ENCODE measurements at regions not wholly inside any gene's neighbourhood (a gene's known extent, or its start where the extent isn't known, plus 50 kb on each side); places are given as distances from the start of the nearest gene placed in this dataset.

- Mint-ChIP-seq H3K4me1 (ENCODE audit: unreplicated experiment) (no peaks in the 10 kb centered on the region), H3K36me3 (ENCODE audit: unreplicated experiment) (no peaks in the 10 kb centered on the region), H3K4me3 (ENCODE audit: unreplicated experiment) (no peak overlapping the region), H3K27me3 (ENCODE audit: unreplicated experiment) (no peaks in the 10 kb centered on the region), H3K27ac (ENCODE audit: unreplicated experiment) (no peak overlapping the region), H3K9me3 (ENCODE audit: unreplicated experiment) (peaks cover 5% of the 10 kb centered on the region)
- DNase-seq (ENCODE audit: extremely low spot score, unreplicated experiment) = no peak
- no peak for TF ChIP-seq CTCF (IDR thresholded peaks at IDR 0.05)
Measured at GRCh38 chr16:63169100-63169499, 1132.9 kb upstream of the CDH8 start.

- H3K36me3 Mint-ChIP-seq (ENCODE audit: unreplicated experiment) = no peaks in the 10 kb centered on the region
- TF ChIP-seq CTCF (IDR thresholded peaks at IDR 0.05) = no peak
- H3K4me3 Mint-ChIP-seq (ENCODE audit: unreplicated experiment) = no peak overlapping the region
- H3K27ac Mint-ChIP-seq (ENCODE audit: unreplicated experiment) = no peak overlapping the region
- no peak for DNase-seq (ENCODE audit: extremely low spot score, unreplicated experiment)
- H3K27me3 Mint-ChIP-seq (ENCODE audit: unreplicated experiment) = no peaks in the 10 kb centered on the region
- H3K9me3 Mint-ChIP-seq (ENCODE audit: unreplicated experiment) = peaks cover 26% of the 10 kb centered on the region
- no peaks in the 10 kb centered on the region for H3K4me1 Mint-ChIP-seq (ENCODE audit: unreplicated experiment)
Measured at GRCh38 chr16:63157818-63158217, 1121.6 kb upstream of the CDH8 start.

GRCh38 chr16:63146251-63146650, 1110.0 kb upstream of the CDH8 start:
- no peak overlapping the region for H3K27ac Mint-ChIP-seq (ENCODE audit: unreplicated experiment)
- H3K36me3 Mint-ChIP-seq (ENCODE audit: unreplicated experiment) = no peaks in the 10 kb centered on the region
- no peaks in the 10 kb centered on the region for H3K27me3 Mint-ChIP-seq (ENCODE audit: unreplicated experiment)
- TF ChIP-seq CTCF (IDR thresholded peaks at IDR 0.05) = no peak
- H3K9me3 Mint-ChIP-seq (ENCODE audit: unreplicated experiment) = no peaks in the 10 kb centered on the region
- H3K4me3 Mint-ChIP-seq (ENCODE audit: unreplicated experiment) = no peak overlapping the region
- DNase-seq (ENCODE audit: extremely low spot score, unreplicated experiment) = no peak
- no peaks in the 10 kb centered on the region for H3K4me1 Mint-ChIP-seq (ENCODE audit: unreplicated experiment)

GRCh38 chr16:63145411-63145810, 1109.2 kb upstream of the CDH8 start:
- TF ChIP-seq CTCF (IDR thresholded peaks at IDR 0.05) = no peak
- no peaks in the 10 kb centered on the region for H3K9me3 Mint-ChIP-seq (ENCODE audit: unreplicated experiment)
- no peaks in the 10 kb centered on the region for H3K36me3 Mint-ChIP-seq (ENCODE audit: unreplicated experiment)

GRCh38 chr16:63135069-63135468, 1098.8 kb upstream of the CDH8 start:
- H3K4me1 Mint-ChIP-seq (ENCODE audit: unreplicated experiment) = no peaks in the 10 kb centered on the region
- no peaks in the 10 kb centered on the region for H3K27me3 Mint-ChIP-seq (ENCODE audit: unreplicated experiment)
- H3K36me3 Mint-ChIP-seq (ENCODE audit: unreplicated experiment) = no peaks in the 10 kb centered on the region
- H3K4me3 Mint-ChIP-seq (ENCODE audit: unreplicated experiment) = no peak overlapping the region
- TF ChIP-seq CTCF (IDR thresholded peaks at IDR 0.05) = no peak
- DNase-seq (ENCODE audit: extremely low spot score, unreplicated experiment) = no peak
- H3K27ac Mint-ChIP-seq (ENCODE audit: unreplicated experiment) = no peak overlapping the region
- H3K9me3 Mint-ChIP-seq (ENCODE audit: unreplicated experiment) = peaks cover 5% of the 10 kb centered on the region

More at GRCh38 chr16:63145411-63145810, 1109.2 kb upstream of the CDH8 start:
- H3K27me3 Mint-ChIP-seq (ENCODE audit: unreplicated experiment) = no peaks in the 10 kb centered on the region
- no peak overlapping the region for H3K4me3 Mint-ChIP-seq (ENCODE audit: unreplicated experiment)
- H3K4me1 Mint-ChIP-seq (ENCODE audit: unreplicated experiment) = no peaks in the 10 kb centered on the region
- no peak overlapping the region for H3K27ac Mint-ChIP-seq (ENCODE audit: unreplicated experiment)
- no peak for DNase-seq (ENCODE audit: extremely low spot score, unreplicated experiment)
